NK-92 (cell line): ENCODE measurements at regions not wholly inside any gene's neighbourhood (a gene's known extent, or its start where the extent isn't known, plus 50 kb on each side); places are given as distances from the start of the nearest gene placed in this dataset.

Experiments
- DNase-seq: peaks from one replicate; lab custom pipeline; 2025; ENCODE audit not compliant: unreplicated experiment; lab: John Stamatoyannopoulos, UW

DNA sequence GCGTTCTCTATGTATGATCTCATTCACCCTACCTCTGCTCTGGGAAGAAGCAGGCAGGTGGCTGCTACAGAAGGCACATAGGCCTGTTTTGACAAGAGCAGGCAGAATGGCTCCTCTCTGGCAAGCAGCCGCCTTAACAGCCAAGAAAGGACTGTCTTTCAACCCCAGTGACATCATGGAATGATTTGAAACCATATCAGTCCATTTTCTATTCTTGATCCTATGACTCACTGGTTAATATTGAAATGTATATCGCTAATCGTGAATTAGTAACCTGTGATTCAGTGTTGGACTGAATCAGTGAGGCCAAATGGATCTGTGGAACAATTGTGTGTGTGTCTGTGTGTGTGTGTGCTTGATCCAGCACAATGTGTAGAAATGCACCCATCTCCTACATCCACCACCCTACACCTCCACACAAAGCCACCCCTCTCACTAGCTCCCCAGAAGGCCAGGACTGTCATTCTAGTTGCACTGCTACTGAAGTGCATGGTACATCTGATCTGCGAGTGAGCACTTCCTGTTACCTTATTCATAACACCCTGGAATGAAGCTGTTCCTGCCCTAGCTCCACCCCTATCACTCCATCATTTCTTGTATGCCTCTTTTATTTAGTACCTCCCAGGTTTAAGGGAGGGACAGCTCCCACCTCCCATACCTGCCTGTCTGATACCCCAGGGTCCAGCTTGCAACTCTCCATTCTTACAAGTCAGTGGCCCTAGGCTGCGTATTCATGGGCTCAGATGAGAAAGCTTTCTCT lies 460.0 kb downstream of the FOXO1 start:
- DNase-seq: no peak

DNA sequence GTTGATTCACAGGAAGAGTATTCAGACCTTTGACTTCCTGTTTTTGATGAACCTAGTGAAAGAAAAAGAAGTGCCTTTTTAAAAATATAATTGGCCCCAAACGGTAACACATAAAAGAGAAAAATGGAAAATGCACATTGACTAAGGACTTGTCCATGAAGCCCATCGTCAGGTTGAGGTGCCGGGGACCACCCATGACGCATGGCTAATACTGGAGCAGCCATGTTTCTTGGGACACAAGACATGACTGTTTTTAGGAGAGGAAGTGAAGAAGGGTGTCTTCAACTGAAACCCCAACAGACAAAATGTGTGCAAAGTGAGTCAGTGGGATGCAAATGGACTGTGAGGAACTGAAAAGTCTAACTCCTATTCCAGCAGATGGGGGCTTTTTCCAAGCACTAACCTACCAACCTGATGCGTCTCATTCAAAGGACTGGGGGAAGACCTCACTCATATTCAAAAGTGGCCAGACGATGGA lies 459.4 kb downstream of the FOXO1 start:
- DNase-seq: no peak

DNA sequence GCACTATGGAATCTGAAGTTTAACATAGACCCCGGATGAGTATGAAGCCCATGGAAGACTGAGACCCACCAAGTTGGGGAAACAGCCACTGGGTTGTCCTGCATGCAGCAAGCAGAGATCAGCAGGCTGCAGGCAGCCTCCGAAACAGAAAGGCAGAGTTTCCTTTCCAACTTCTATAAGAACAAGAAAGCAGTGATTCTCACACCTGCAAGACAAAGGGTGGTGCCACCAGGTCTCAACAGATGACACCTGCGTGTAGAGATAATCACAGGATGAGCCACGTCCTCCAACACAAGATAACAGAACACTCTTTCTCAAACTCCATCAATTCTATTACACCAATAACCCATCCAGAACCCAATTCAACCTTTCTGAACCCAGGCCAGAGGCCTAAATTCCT lies 457.9 kb downstream of the FOXO1 start:
- no peak for DNase-seq

DNA sequence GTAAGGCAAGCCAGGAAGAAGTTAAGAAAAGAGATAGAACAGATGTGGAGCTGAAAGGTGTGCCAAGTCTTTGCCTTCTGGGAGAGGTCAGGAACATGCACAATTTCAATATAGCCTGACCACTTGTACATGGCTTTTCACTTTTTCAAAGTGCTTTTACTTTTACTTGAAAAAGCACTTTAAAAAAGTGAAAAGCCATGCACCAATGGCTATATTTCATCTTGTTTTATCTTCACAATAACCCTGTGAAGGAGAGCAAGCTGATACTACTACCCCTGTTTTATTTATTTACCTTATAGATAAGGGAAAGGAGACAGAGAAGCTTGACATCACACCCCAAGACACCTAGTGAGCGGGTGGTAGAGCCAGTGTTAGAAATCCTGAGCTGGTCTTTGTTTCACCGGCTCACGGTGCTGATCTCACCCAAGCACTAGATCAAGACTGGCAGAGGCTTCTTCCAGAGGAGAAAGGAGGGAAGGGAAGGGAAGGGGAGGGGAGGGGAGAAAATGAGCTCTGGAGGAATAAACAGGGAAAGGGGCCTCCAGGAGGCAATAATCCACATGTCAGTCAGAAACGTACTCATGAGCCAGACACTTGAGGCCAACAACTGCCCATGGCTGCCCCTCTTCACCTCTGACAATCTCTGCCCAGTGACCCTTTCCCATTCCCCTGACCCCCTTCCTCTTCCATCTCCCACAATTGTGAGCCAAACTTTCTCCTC lies 455.4 kb downstream of the FOXO1 start:
- DNase-seq: no peak

DNA sequence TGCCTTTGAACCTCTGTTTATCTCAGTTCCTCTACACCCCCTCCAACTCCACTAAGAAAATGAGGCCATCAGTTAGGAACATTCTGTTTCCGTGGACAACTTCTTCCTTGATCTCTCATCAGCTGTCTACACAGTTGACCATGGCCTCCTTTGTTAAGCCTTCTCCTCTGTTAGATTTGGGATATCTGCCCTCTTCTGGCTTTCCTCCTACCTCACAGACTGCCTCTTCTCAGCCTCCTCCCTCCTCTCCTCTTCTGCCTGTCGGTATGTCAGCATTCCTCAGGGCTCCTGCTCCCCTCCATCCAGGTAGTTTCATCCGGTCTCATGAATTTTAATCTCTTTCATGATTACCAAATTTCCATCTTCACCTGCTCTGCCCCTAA lies 454.9 kb downstream of the FOXO1 start:
- DNase-seq: no peak

DNA sequence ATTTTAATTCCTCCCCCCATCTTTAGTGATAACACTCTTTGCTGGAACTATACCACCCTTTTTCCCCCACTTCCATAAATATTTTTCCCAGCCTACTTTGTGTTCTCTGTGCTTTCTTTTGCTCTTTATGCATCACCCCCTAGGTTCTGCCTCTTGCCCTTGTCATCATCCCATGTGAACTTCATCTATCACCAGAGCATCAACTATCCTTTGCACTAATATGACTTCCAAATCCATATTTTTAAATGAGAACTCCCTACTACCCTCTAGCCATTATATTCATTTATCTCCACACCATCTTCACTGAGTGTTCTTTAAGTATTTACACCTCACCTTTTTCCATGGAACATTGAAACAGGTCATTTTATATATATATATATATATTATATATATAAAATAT lies 452.7 kb downstream of the FOXO1 start:
- DNase-seq: no peak

DNA sequence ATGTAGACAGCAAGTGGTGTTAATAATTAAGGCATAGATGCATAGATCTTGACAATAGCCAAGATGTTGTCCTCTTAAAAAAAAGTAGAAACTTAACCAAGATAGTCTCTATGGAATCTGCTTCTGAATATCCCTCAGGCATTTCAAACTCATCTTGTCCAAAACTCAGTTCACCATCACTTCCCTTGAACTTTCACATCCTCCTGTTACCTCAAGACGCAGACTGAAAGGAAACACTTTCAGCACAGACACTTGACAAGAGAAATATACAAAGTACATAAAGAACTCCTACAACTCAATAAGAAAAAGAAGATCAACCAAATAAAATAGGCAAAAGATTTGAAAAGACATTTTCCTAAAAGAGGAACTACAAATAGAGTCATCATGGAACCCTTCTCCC lies 451.1 kb downstream of the FOXO1 start:
- DNase-seq: no peak

DNA sequence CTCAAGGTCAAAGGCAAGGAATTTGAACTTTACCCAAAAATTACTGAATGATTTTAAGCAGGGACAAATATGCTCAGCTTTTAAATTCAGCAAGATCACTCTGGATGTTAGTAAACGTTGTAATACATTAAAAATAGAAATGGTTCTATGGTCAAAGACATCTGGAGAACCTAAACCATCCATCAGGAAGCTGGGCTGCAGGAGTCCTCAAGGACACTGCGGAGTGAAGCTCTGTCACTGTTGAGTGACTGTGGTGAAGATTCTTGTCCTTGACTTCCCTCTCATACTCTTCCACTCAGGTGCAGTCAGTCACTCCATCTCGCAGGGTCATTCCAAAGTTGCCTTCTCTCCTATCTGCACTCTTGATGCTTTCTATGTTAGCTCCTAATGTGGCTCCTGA lies 450.7 kb downstream of the FOXO1 start:
- DNase-seq: no peak

DNA sequence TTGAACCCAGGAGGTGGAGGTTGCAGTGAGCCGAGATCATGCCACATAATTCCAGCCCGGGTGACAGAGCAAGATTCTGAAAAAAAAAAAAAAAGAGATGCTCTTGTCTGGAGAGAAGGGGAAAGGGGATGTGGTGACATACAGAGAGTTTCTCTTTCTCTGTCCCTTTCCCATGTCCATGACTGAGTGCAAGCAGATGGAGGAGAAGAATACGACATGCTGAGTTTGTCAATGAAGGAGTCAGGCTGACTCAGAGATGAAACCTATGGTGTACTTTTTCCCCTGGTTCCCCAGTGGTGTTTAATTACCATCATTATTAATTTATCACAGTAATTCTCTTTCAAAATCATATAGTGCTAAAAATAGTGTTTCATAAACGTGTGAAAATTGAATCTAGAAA lies 448.8 kb downstream of the FOXO1 start:
- no peak for DNase-seq

DNA sequence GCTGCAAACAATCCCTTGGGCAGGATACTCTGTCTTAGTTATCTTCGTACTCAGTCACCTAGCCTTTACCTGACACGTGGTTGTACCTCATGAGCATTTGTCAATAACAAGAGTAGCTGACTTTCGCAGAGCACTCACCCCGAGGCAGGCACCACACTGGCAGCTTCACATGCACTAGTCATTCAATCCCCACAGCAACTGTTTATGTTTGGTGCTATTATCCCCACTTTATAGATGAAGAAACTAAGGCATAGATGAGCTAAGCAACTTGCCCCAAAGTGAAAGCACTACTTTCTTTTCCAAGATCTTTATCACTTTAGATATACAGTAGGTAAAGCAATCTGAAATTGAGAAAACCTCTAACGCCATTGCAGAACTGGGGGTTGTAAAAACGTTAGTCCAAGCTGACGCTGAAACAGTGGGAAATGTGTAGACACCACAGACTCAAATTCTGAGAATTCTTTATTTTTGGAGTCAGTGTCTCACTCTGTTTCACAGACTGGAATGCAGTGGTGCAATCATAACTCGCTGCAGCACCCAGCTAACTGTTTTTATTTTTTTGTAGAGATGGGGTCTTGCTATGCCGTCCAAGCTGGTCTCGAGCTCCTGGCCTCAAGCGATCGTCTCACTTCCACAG lies 446.0 kb downstream of the FOXO1 start:
- DNase-seq: no peak

DNA sequence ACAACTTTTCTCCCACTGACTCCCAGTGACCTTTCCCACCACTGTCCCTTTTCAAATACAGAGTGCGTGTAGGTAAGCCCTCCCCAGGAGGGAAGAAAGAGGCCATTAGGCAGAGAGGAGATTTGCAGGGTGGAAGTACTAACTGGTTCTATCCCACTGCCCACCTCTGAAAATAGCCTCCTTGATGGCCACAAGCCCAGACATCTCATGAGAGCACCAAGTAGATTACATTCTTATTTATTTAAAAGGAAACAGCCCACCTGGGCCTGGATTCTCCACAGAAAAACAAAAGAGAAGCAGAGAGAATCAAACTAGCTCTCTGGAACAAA lies 445.3 kb downstream of the FOXO1 start:
- DNase-seq: no peak

DNA sequence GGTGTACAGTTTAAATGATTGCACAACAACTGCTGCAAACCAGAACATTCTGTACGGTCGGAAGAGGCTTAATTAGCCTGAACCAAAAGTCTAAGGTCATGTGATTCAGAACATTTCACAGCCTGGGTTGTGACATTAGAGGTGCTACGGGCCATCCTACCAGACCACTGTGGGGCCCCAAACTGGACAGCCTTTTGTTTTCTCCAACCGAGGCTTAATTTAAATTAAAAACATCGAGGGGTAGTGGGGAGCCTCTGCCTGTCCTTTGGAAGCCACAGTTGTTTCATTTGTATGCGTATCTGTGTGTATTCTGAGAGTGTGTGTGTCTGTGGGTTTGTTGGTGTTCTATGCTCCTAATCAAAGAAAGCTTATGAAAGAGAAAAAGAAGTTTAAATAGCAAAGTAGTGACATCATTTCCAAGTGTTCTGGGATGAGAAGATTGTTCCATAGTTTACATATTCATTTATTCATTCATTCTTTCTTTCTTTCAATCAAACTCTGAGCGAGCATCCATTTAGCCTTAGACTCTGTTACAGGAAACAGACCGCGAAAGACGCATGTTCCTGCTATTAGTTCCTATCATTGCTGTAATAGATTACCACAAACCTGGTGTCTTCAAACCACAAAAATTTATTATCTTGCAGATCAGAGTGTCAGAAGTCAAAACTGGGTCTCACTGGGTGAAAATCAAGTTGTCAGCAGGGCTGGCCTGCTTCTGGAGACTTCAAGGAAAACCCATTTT lies 444.8 kb downstream of the FOXO1 start:
- no peak for DNase-seq

DNA sequence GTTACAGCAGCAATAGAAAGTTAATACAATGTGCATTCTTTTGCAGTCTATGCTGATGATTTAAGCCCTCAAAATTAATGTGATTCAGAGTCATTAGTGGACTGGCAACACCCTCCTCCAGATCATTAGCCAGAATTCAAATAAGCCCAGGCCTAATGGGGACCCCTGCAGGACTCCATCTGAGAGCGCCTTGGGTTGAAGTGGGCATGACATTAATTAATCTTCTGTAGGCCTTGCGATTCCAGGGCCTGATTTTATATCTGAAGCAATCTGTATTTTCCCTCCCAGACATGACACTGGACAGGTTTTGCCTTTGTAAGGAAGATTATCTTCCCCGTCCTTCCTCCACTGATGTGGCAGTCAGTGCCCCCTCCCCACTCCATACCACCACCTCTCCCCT lies 442.9 kb downstream of the FOXO1 start:
- no peak for DNase-seq

DNA sequence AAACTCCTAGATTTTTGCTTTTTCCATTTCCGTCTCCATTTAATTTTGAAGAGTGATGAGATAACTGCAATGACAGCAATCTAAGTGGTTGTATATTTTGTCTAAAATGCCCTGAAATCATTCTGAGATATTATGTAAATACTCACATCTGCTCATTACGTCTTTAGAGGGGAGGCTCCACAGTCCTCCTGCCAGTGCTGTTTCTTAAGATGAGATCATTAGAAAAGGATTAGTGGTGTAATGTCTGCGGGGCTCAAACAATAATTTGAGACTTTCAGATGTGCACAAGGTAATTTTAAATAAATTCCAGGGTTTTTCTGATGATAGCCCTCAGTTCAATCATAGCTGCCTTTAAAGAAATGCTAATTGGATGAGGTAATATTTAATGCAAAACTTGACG lies 437.9 kb downstream of the FOXO1 start:
- no peak for DNase-seq

DNA sequence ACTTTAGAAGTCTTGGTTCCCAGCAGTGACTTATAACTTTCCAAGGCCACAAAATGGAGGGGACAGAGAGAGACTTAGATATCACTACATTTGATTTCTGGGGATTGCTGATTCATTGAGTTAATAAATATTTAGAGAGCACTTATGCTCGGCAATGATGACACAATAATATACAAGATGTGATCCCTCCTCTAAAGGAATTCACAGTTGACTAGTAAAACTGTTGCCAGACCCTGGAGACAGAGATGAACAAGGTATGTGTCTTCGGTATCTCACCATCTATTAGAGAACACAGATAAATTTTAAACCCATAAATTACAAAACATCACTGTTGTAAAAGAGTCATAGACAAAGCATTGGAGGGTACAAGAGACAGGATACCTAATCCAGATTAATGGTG lies 437.5 kb downstream of the FOXO1 start:
- DNase-seq: no peak

DNA sequence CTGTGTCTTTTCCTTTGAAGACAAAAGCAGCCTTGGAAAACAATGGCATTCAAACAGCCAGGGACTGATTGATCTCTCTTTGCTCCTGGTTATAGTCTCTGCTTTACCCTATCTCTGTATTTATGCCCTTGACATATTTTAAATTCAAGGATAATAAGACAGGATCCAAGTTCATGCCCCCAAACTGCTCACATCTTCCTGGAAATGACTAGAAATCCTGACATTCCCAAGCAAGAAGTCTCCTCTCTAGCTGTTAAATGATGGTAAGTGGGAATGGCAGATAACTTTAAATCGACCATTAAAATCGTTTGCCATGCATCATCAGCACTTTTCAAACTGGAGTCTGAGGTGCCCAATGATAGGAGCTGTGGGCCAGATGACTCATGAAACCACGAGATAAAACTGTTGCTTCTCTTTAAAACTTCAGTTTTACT lies 435.6 kb downstream of the FOXO1 start:
- no peak for DNase-seq

DNA sequence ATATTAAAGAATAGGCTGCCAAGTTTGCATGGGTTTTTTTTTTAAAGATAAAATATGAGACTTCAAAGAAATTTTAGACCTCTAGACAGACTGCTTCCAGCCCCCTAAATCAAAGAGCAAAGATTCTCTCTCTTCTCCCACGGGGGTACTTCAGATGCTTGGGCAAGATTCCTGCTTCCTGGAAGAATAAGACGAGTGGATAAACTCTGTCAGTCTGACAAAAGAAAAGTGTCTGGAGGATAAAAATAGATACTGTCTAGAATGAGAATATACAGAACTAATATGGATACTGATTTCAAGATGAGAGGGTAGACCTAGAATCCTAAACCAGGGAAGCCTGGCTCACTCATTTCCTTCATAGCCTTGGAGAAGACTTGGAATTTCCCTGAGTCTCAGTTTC lies 435.1 kb downstream of the FOXO1 start:
- no peak for DNase-seq

DNA sequence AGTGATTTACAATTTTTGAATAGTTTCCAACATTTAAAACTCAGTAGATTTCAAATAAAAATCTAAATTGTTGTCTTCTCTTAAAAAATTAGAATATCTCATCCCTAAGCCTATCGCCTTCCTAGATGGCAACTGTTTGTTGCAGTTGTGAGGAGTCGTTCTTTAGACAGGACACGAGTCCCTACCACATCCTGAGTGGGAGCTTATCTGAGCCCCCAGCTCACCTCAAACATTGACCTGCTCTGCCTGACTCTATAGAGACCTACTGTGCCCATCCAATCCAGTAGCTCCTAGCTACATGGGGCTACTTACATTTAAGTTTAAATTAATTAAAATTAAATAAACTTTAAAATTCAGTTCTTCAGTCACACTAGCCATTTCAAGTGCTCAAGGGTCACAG lies 434.7 kb downstream of the FOXO1 start:
- no peak for DNase-seq

DNA sequence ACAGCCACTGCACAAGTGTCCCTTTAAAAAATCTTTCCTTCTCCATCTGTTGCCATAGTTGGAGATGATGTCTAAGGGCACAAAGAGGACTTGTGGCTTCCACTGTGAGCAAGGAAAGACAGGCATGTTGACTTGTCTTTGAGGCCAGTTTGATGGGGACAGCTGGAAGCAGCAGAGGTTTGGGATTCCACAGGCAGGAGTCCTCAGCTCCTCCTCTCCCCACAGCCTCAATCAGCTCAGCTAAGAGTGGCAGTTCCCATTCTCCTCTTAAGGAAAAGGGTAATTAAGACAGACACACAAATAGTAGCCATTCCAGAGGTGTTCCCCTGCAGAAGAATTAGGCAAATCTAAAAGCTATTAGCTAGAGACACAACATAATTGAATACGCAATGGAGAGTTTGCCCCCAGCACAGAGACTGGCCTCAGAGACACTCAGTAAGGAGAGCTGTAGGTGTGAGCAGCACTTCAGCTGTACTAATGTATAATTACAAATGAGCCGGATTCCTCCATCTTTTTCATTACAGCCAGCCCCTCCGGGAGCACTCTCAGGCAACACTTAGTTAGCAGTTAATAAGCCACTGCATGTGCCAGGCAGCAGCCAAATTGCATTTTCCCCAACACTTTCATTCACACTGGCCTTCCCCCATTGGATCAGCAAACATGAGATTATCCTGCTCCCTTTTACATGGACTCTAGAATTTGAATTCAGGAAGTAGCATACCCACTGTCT lies 434.0 kb downstream of the FOXO1 start:
- no peak for DNase-seq

DNA sequence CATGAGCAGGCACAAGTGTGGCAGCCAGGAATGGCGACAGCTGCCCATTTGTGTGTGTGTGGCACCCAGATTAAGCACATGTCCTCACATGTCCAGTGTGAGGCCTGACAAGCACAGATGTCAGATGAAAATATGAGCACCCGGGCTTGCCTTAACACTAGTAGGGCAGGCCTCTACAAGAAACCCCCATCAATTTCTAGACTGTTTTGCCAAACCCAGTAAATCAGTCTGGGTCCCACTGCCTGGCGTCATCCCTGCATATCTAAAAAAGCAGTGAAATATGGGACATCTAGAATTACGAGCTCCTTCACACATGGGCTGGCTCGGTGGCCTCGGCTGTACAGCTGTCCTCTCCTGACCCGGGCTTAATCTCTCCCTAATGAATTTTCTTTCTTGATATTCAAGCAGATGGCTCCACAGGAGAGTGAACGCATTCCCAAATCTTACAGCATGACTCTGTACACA lies 432.7 kb downstream of the FOXO1 start:
- no peak for DNase-seq
